Natural killer cell (primary cell): ENCODE measurements at regions not wholly inside any gene's neighbourhood (a gene's known extent, or its start where the extent isn't known, plus 50 kb on each side); places are given as distances from the start of the nearest gene placed in this dataset.

Experiments
- ATAC-seq, 3 donors: fragments of 150-1000 bp in 2 of 3; fragments of 200-7000 bp in 1 of 3; cut with Tn5 transposase; 1 replicate in 1 of 3; 2 replicates in 2 of 3; pipeline ENCODE4 v1.10.0; 2021; ENCODE audit warnings: mild to moderate bottlenecking in 2 of 3, moderate library complexity in 2 of 3
- DNase-seq, 2 donors: peaks; one replicate each; pipeline versions ENCODE4 v3.0.0 to v3.0.0-alpha.2; 2013 to 2021; ENCODE audit warnings: mixed read lengths in 1 of 2
- H3K27ac ChIP-seq: one replicate; pipeline ENCODE4 v1.5.1; 2013; ENCODE audit warnings: mild to moderate bottlenecking, low read length
- H3K27me3 ChIP-seq: one replicate; pipeline ENCODE4 v1.6.1; 2013; ENCODE audit warnings: low read length; ENCODE audit not compliant: control insufficient read depth, insufficient read depth
- H3K36me3 ChIP-seq: one replicate; pipeline ENCODE4 v1.6.1; 2013; ENCODE audit warnings: low read length; ENCODE audit not compliant: control insufficient read depth, insufficient read depth
- H3K4me1 ChIP-seq: one replicate; pipeline ENCODE4 v1.6.1; 2013; ENCODE audit warnings: low read length; ENCODE audit not compliant: control insufficient read depth, insufficient read depth
- H3K4me3 ChIP-seq: one replicate; pipeline ENCODE4 v1.5.1; 2013; ENCODE audit warnings: low read length
- H3K9me3 ChIP-seq: one replicate; pipeline ENCODE4 v1.6.1; 2013; ENCODE audit warnings: low read length; ENCODE audit not compliant: control insufficient read depth, insufficient read depth
- H3K27ac Mint-ChIP-seq, 2 donors: one replicate each; pipeline ENCODE4 v1.8.0; 2022; ENCODE audit warnings: mild to moderate bottlenecking in 2 of 2, mixed read lengths in 2 of 2, moderate library complexity in 1 of 2
- H3K27me3 Mint-ChIP-seq, 2 donors: one replicate each; pipeline ENCODE4 v1.8.0; 2022; ENCODE audit warnings: low read depth in 2 of 2, mixed read lengths in 2 of 2
- H3K36me3 Mint-ChIP-seq: one replicate; pipeline ENCODE4 v1.8.0; 2022; ENCODE audit warnings: mixed read lengths
- H3K4me1 Mint-ChIP-seq, 2 donors: one replicate each; pipeline ENCODE4 v1.8.0; 2022; ENCODE audit warnings: mixed read lengths in 2 of 2
- H3K4me3 Mint-ChIP-seq: one replicate; pipeline ENCODE4 v1.8.0; 2022; ENCODE audit warnings: mild to moderate bottlenecking, moderate library complexity, mixed read lengths
- H3K9me3 Mint-ChIP-seq, 2 donors: one replicate each; pipeline ENCODE4 v1.8.0; 2022; ENCODE audit warnings: mixed read lengths in 2 of 2
- CTCF ChIP-seq: fragments of 200-600 bp; IDR thresholded peaks from one replicate; pipeline ENCODE4 v1.8.0; 2022; ENCODE audit warnings: antibody characterized with exemption
- WGBS: methylation state at CpG from one replicate; pipeline ENCODE4 v1.1.7; 2013; ENCODE audit warnings: missing lambda C conversion rate; ENCODE audit not compliant: insufficient coverage; 5-methylcytosine and 5-hydroxymethylcytosine counted together
- intact Hi-C: fragments of 100-400 bp; cut with micrococcal nuclease; formaldehyde crosslinking; loops from one replicate; pipeline ENCODE4 v1.14.2; 2022

GRCh38 chr5:2902742-2903297 lies 151.3 kb upstream of the IRX2 start:
- Mint-ChIP-seq H3K27ac (no peak overlapping the region), H3K4me3 (no peak overlapping the region), H3K9me3 (peaks cover 3 to 10% of the 10 kb centered on the region in 2 donors), H3K27me3 (no peaks in the 10 kb centered on the region), H3K36me3 (no peaks in the 10 kb centered on the region), H3K4me1 (no peaks in the 10 kb centered on the region)
- ATAC-seq = no peak
- Histone ChIP-seq H3K4me1 (no peaks in the 10 kb centered on the region), H3K27me3 (no peaks in the 10 kb centered on the region), H3K9me3 (peaks cover 19% of the 10 kb centered on the region), H3K4me3 (no peak overlapping the region), H3K36me3 (no peaks in the 10 kb centered on the region), H3K27ac (no peak overlapping the region)
- no peak for DNase-seq
- intact Hi-C loops = no loop called here
- WGBS = 89% methylated on average over 13 of the region's 13 CpGs
- no peak for TF ChIP-seq CTCF

- DNase-seq (no peak), ATAC-seq (no peak)
- no peak overlapping the region for H3K27ac Mint-ChIP-seq
- no peak for TF ChIP-seq CTCF
- intact Hi-C loops = no loop called here
- H3K9me3 ChIP-seq = peaks cover 19% of the 10 kb centered on the region
- peaks cover 3 to 10% of the 10 kb centered on the region in 2 donors for H3K9me3 Mint-ChIP-seq
- H3K4me3 ChIP-seq = no peak overlapping the region
- no peaks in the 10 kb centered on the region for H3K36me3 ChIP-seq
- no peaks in the 10 kb centered on the region for H3K27me3 Mint-ChIP-seq
- H3K27me3 ChIP-seq = no peaks in the 10 kb centered on the region
- WGBS = 39% methylated on average over 5 of the region's 5 CpGs
- H3K36me3 Mint-ChIP-seq = no peaks in the 10 kb centered on the region
- no peaks in the 10 kb centered on the region for H3K4me1 ChIP-seq
- H3K27ac ChIP-seq = no peak overlapping the region
- H3K4me1 Mint-ChIP-seq = no peaks in the 10 kb centered on the region
- H3K4me3 Mint-ChIP-seq = no peak overlapping the region
These were observed 150.7 kb upstream of the IRX2 start for GRCh38 chr5:2902186-2902585.

GRCh38 chr5:2901511-2901910 lies 150.0 kb upstream of the IRX2 start:
- Histone ChIP-seq H3K27me3 (no peaks in the 10 kb centered on the region), H3K4me3 (no peak overlapping the region), H3K36me3 (no peaks in the 10 kb centered on the region), H3K4me1 (no peaks in the 10 kb centered on the region), H3K27ac (no peak overlapping the region), H3K9me3 (peaks cover 26% of the 10 kb centered on the region)
- Mint-ChIP-seq H3K4me3 (no peak overlapping the region), H3K27ac (no peak overlapping the region), H3K4me1 (no peaks in the 10 kb centered on the region), H3K27me3 (no peaks in the 10 kb centered on the region), H3K9me3 (peaks cover 3 to 10% of the 10 kb centered on the region in 2 donors), H3K36me3 (no peaks in the 10 kb centered on the region)
- TF ChIP-seq CTCF = no peak
- ATAC-seq = no peak
- intact Hi-C loops = no loop called here
- no peak for DNase-seq
- 79% methylated on average over 10 of the region's 10 CpGs for WGBS

- H3K27me3 Mint-ChIP-seq = no peaks in the 10 kb centered on the region
- Histone ChIP-seq H3K27ac (no peak overlapping the region), H3K9me3 (peaks cover 27% of the 10 kb centered on the region), H3K4me3 (no peak overlapping the region), H3K36me3 (no peaks in the 10 kb centered on the region), H3K27me3 (no peaks in the 10 kb centered on the region), H3K4me1 (no peaks in the 10 kb centered on the region)
- intact Hi-C loops = no loop called here
- WGBS = 74% methylated on average over 6 of the region's 6 CpGs
- no peak for TF ChIP-seq CTCF
- peaks cover 3 to 10% of the 10 kb centered on the region in 2 donors for H3K9me3 Mint-ChIP-seq
- ATAC-seq = no peak
- H3K27ac Mint-ChIP-seq = no peak overlapping the region
- DNase-seq = no peak
- no peak overlapping the region for H3K4me3 Mint-ChIP-seq
- H3K36me3 Mint-ChIP-seq = no peaks in the 10 kb centered on the region
- H3K4me1 Mint-ChIP-seq = no peaks in the 10 kb centered on the region
These were observed 149.6 kb upstream of the IRX2 start for GRCh38 chr5:2901096-2901495.
